GM12878 (cell line): ENCODE measurements at regions not wholly inside any gene's neighbourhood (a gene's known extent, or its start where the extent isn't known, plus 50 kb on each side); places are given as distances from the start of the nearest gene placed in this dataset.

Experiments
- ETV6 ChIP-seq, 2 experiments: fragments of 450-650 bp in 1 of 2; IDR thresholded peaks in 1 of 2; conservative IDR thresholded peaks in 1 of 2; 2 replicates each; pipeline ENCODE4 v1.6.1; 2014; ENCODE audit warnings: antibody characterized with exemption in 1 of 2, borderline replicate concordance in 1 of 2, low read depth in 1 of 2, mild to moderate bottlenecking in 1 of 2, moderate library complexity in 1 of 2
- HDGF ChIP-seq: fragments of 450-650 bp; IDR thresholded peaks from 2 replicates; pipeline ENCODE4 v1.6.1; 2016; ENCODE audit warnings: antibody characterized with exemption
- IRF4 ChIP-seq: IDR thresholded peaks from 2 replicates; pipeline ENCODE4 v1.6.1; 2011; ENCODE audit warnings: low read depth, low read length
- MXI1 ChIP-seq: fragments of 150-350 bp; IDR thresholded peaks from 2 replicates; pipeline ENCODE4 v1.6.1; 2011; ENCODE audit warnings: low read depth, mild to moderate bottlenecking, inconsistent platforms, low read length, improper control_type of control experiment
- REST ChIP-seq: IDR thresholded peaks from 2 replicates; pipeline ENCODE4 v1.6.1; 2012; ENCODE audit warnings: mild to moderate bottlenecking, low read depth, low read length
- SP1 ChIP-seq: IDR thresholded peaks from one replicate; pipeline ENCODE4 v1.6.1; 2011; ENCODE audit warnings: low read depth, low read length
- TARDBP ChIP-seq: IDR thresholded peaks from 2 replicates; pipeline ENCODE4 v1.6.1; 2016; ENCODE audit warnings: borderline replicate concordance
- ZNF274 ChIP-seq: IDR thresholded peaks from one replicate; pipeline ENCODE4 v1.8.0; 2011; ENCODE audit not compliant: insufficient read length, insufficient read depth
- ZNF687 ChIP-seq: fragments of 450-650 bp; IDR thresholded peaks from 2 replicates; pipeline ENCODE4 v1.6.1; 2017; ENCODE audit warnings: mild to moderate bottlenecking, moderate library complexity
- TF ChIP-seq, protein P1 (sequence below): IDR thresholded peaks from 2 replicates; pipeline ENCODE4 v1.6.1; 2012; ENCODE audit warnings: low read length, inconsistent platforms
- TF ChIP-seq, protein P2 (sequence below), 3 experiments: IDR thresholded peaks in 2 of 3; conservative IDR thresholded peaks in 1 of 3; 2 replicates each; pipeline ENCODE4 v1.5.1; 2011; ENCODE audit warnings: low read depth in 3 of 3, low read length in 3 of 3, mild to moderate bottlenecking in 3 of 3, control low read depth in 2 of 3, moderate library complexity in 2 of 3, inconsistent platforms in 1 of 3, mixed read lengths in 1 of 3; ENCODE audit not compliant: control insufficient read depth in 2 of 3, insufficient read depth in 1 of 3; ENCODE audit errors: extremely low read depth in 1 of 3
- TF ChIP-seq, protein P3 (sequence below): fragments of 450-650 bp; IDR thresholded peaks from 2 replicates; pipeline ENCODE4 v1.6.1; 2018; ENCODE audit warnings: mild to moderate bottlenecking, low read depth, moderate library complexity; ENCODE audit not compliant: partially characterized antibody

DNA sequence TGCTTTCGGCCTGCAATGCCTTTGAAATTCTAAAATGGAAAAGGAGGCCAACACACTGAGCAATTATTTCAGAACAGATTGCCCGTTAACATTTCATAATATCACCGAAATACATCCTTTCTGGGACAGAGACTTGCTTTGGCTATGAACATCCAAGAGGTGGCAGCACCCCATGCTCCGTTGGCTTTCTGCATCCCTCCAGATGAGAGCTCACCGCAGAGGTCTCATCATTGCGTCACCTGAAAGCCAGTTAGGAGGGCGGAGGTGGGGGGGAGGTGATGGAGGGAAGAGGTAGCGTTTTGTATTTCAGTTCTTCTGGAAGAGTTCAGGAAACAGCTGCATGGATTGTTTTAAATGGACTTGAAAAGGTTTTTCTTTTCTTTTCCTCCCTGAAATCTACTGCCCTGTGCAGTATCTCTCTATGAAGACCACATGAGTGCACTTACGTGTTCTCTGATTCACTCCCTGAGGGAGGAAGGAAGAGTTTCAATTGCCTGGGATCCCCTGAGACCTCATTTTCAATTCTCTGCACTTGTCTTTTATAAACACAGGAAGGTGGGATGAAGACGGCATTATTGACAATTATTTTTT, 166.8 kb upstream of the PGRMC2 start:
- TF ChIP-seq HDGF (no peak), IRF4 (0 out of 2 replicates have a peak, but pooled peaks have one; percentile 39), SP1 (no peak), ETV6 (conservative IDR thresholded peaks at IDR 0.05 in 1 of 2, IDR thresholded peaks at IDR 0.05 in 1 of 2; ENCODE audit: borderline replicate concordance in 1 of 2, low read depth in 1 of 2) (peak in 1 of 2 experiments; percentile 41; a peak in 1 of 4 replicates), MXI1 (no peak), TARDBP (no peak), ZNF687 (no peak), ZNF274 (no peak), REST (no peak)
- TF ChIP-seq, protein P1, sequence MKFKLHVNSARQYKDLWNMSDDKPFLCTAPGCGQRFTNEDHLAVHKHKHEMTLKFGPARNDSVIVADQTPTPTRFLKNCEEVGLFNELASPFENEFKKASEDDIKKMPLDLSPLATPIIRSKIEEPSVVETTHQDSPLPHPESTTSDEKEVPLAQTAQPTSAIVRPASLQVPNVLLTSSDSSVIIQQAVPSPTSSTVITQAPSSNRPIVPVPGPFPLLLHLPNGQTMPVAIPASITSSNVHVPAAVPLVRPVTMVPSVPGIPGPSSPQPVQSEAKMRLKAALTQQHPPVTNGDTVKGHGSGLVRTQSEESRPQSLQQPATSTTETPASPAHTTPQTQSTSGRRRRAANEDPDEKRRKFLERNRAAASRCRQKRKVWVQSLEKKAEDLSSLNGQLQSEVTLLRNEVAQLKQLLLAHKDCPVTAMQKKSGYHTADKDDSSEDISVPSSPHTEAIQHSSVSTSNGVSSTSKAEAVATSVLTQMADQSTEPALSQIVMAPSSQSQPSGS, result peak; percentile 84
- TF ChIP-seq, protein P2, sequence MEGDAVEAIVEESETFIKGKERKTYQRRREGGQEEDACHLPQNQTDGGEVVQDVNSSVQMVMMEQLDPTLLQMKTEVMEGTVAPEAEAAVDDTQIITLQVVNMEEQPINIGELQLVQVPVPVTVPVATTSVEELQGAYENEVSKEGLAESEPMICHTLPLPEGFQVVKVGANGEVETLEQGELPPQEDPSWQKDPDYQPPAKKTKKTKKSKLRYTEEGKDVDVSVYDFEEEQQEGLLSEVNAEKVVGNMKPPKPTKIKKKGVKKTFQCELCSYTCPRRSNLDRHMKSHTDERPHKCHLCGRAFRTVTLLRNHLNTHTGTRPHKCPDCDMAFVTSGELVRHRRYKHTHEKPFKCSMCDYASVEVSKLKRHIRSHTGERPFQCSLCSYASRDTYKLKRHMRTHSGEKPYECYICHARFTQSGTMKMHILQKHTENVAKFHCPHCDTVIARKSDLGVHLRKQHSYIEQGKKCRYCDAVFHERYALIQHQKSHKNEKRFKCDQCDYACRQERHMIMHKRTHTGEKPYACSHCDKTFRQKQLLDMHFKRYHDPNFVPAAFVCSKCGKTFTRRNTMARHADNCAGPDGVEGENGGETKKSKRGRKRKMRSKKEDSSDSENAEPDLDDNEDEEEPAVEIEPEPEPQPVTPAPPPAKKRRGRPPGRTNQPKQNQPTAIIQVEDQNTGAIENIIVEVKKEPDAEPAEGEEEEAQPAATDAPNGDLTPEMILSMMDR (IDR thresholded peaks at IDR 0.05 in 2 of 3, conservative IDR thresholded peaks at IDR 0.05 in 1 of 3; ENCODE audit: control insufficient read depth in 2 of 3, extremely low read depth in 1 of 3, insufficient read depth in 1 of 3, low read depth in 3 of 3, low read length in 3 of 3), result peak; percentile 84 to 90 (median 86)
- TF ChIP-seq, protein P3, sequence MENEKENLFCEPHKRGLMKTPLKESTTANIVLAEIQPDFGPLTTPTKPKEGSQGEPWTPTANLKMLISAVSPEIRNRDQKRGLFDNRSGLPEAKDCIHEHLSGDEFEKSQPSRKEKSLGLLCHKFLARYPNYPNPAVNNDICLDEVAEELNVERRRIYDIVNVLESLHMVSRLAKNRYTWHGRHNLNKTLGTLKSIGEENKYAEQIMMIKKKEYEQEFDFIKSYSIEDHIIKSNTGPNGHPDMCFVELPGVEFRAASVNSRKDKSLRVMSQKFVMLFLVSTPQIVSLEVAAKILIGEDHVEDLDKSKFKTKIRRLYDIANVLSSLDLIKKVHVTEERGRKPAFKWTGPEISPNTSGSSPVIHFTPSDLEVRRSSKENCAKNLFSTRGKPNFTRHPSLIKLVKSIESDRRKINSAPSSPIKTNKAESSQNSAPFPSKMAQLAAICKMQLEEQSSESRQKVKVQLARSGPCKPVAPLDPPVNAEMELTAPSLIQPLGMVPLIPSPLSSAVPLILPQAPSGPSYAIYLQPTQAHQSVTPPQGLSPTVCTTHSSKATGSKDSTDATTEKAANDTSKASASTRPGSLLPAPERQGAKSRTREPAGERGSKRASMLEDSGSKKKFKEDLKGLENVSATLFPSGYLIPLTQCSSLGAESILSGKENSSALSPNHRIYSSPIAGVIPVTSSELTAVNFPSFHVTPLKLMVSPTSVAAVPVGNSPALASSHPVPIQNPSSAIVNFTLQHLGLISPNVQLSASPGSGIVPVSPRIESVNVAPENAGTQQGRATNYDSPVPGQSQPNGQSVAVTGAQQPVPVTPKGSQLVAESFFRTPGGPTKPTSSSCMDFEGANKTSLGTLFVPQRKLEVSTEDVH, result no peak
